H9 (cell line): ENCODE measurements at regions not wholly inside any gene's neighbourhood (a gene's known extent, or its start where the extent isn't known, plus 50 kb on each side); places are given as distances from the start of the nearest gene placed in this dataset.

Experiments used
- DNase-seq: peaks from one replicate; pipeline ENCODE4 v3.0.0-alpha.2; 2017
- H2AFZ ChIP-seq: one replicate; pipeline ENCODE4 v1.6.1; 2013; ENCODE audit warnings: mild to moderate bottlenecking, low read length, control low read depth, moderate library complexity
- H2AK5ac ChIP-seq: 2 replicates; pipeline ENCODE4 v1.6.1; 2013; ENCODE audit warnings: low read length, control low read depth, mixed read lengths; ENCODE audit not compliant: insufficient read length
- H2BK120ac ChIP-seq: one replicate; pipeline ENCODE4 v1.6.1; 2013; ENCODE audit warnings: low read depth, mild to moderate bottlenecking, low read length, control low read depth, inconsistent platforms; ENCODE audit not compliant: poor library complexity, severe bottlenecking
- H2BK12ac ChIP-seq: 2 replicates; pipeline ENCODE4 v1.6.1; 2013; ENCODE audit warnings: low read length, control low read depth, mixed read lengths, low read depth; ENCODE audit not compliant: insufficient read length
- H2BK15ac ChIP-seq: 2 replicates; pipeline ENCODE4 v1.6.1; 2013; ENCODE audit warnings: low read depth, low read length, control low read depth
- H2BK20ac ChIP-seq: one replicate; pipeline ENCODE4 v1.6.1; 2013; ENCODE audit warnings: low read depth, mild to moderate bottlenecking, low read length, control low read depth, inconsistent platforms; ENCODE audit not compliant: poor library complexity, severe bottlenecking
- H2BK5ac ChIP-seq: 2 replicates; pipeline ENCODE4 v1.6.1; 2013; ENCODE audit warnings: low read length, control low read depth, mixed read lengths; ENCODE audit not compliant: insufficient read length
- H3K14ac ChIP-seq: 2 replicates; pipeline ENCODE4 v1.6.1; 2013; ENCODE audit warnings: low read length, control low read depth; ENCODE audit not compliant: insufficient read depth
- H3K18ac ChIP-seq: 2 replicates; pipeline ENCODE4 v1.6.1; 2013; ENCODE audit warnings: low read depth, mild to moderate bottlenecking, mixed read lengths, low read length, control low read depth; ENCODE audit not compliant: insufficient read length
- H3K23ac ChIP-seq: 2 replicates; pipeline ENCODE4 v1.6.1; 2013; ENCODE audit warnings: low read length, control low read depth, mixed read lengths, low read depth; ENCODE audit not compliant: insufficient read length
- H3K23me2 ChIP-seq: 2 replicates; pipeline ENCODE4 v1.6.1; 2013; ENCODE audit warnings: low read depth, mild to moderate bottlenecking, mixed read lengths, low read length, control low read depth; ENCODE audit not compliant: insufficient read length, poor library complexity, severe bottlenecking
- H3K27ac ChIP-seq: 2 replicates; pipeline ENCODE4 v1.5.1; 2013; ENCODE audit warnings: low read length, control low read depth, mixed read lengths, low read depth; ENCODE audit not compliant: insufficient read length
- H3K27me3 ChIP-seq: 2 replicates; pipeline ENCODE4 v1.6.1; 2013; ENCODE audit warnings: low read length, control low read depth, inconsistent platforms; ENCODE audit not compliant: insufficient read depth
- H3K4ac ChIP-seq: 2 replicates; pipeline ENCODE4 v1.6.1; 2013; ENCODE audit warnings: low read depth, mild to moderate bottlenecking, control low read depth, inconsistent platforms, low read length, moderate library complexity
- H3K4me1 ChIP-seq: 2 replicates; pipeline ENCODE4 v1.6.1; 2013; ENCODE audit warnings: low read length, control low read depth, inconsistent platforms; ENCODE audit not compliant: insufficient read depth
- H3K4me2 ChIP-seq: 2 replicates; pipeline ENCODE4 v1.6.1; 2013; ENCODE audit warnings: low read length, control low read depth, mixed read lengths; ENCODE audit not compliant: insufficient read length, insufficient read depth
- H3K56ac ChIP-seq: 2 replicates; pipeline ENCODE4 v1.6.1; 2013; ENCODE audit warnings: low read depth, mild to moderate bottlenecking, mixed read lengths, low read length, control low read depth; ENCODE audit not compliant: insufficient read length
- H3K79me1 ChIP-seq: 2 replicates; pipeline ENCODE4 v1.6.1; 2013; ENCODE audit warnings: low read depth, mild to moderate bottlenecking, moderate library complexity, low read length, control low read depth, inconsistent platforms; ENCODE audit not compliant: insufficient read depth, poor library complexity, severe bottlenecking
- H3K79me2 ChIP-seq: 2 replicates; pipeline ENCODE4 v1.6.1; 2013; ENCODE audit warnings: low read length, control low read depth, inconsistent platforms; ENCODE audit not compliant: insufficient read depth
- H3K9ac ChIP-seq: 2 replicates; pipeline ENCODE4 v1.6.1; 2013; ENCODE audit warnings: low read length, control low read depth, mixed read lengths; ENCODE audit not compliant: insufficient read length; ENCODE audit errors: extremely low read depth
- H3K9me3 ChIP-seq: one replicate; pipeline ENCODE4 v1.6.1; 2013; ENCODE audit warnings: low read depth, low read length, inconsistent platforms; ENCODE audit not compliant: control insufficient read depth
- H3T11ph ChIP-seq: one replicate; pipeline ENCODE4 v1.6.1; 2013; ENCODE audit warnings: mild to moderate bottlenecking, low read length, control low read depth, inconsistent platforms
- H4K20me1 ChIP-seq: one replicate; pipeline ENCODE4 v1.6.1; 2013; ENCODE audit not compliant: control insufficient read depth, insufficient read length, insufficient read depth
- H4K5ac ChIP-seq: 2 replicates; pipeline ENCODE4 v1.6.1; 2013; ENCODE audit warnings: low read depth, mild to moderate bottlenecking, mixed read lengths, low read length, control low read depth; ENCODE audit not compliant: insufficient read length
- H4K8ac ChIP-seq: replicated peaks from 2 replicates; pipeline ENCODE4 v1.6.1; 2013; ENCODE audit warnings: low read length, control low read depth, mixed read lengths, low read depth; ENCODE audit not compliant: insufficient read length
- H4K91ac ChIP-seq: 2 replicates; pipeline ENCODE4 v1.6.1; 2013; ENCODE audit warnings: low read depth, mild to moderate bottlenecking, moderate library complexity, mixed read lengths, low read length, control low read depth; ENCODE audit not compliant: insufficient read length
- H3K27ac Mint-ChIP-seq, 3 experiments: 2 replicates in 2 of 3; 3 replicates in 1 of 3; pipeline ENCODE4 v1.8.0; 2020 to 2021; ENCODE audit warnings: mixed read lengths in 3 of 3, mild to moderate bottlenecking in 1 of 3, moderate library complexity in 1 of 3
- H3K27me3 Mint-ChIP-seq: 2 replicates; pipeline ENCODE4 v1.8.0; 2021; ENCODE audit warnings: low read depth, mild to moderate bottlenecking, moderate library complexity, mixed read lengths
- H3K36me3 Mint-ChIP-seq, 3 experiments: 2 replicates in 2 of 3; 3 replicates in 1 of 3; pipeline ENCODE4 v1.8.0; 2020 to 2021; ENCODE audit warnings: low read depth in 3 of 3, mixed read lengths in 3 of 3; ENCODE audit not compliant: insufficient read depth in 1 of 3
- H3K4me1 Mint-ChIP-seq, 2 experiments: 2 replicates each; pipeline ENCODE4 v1.8.0; 2020; ENCODE audit warnings: mixed read lengths in 2 of 2
- H3K4me3 Mint-ChIP-seq, 2 experiments: 2 replicates in 1 of 2; 3 replicates in 1 of 2; pipeline ENCODE4 v1.8.0; 2020 to 2021; ENCODE audit warnings: mild to moderate bottlenecking in 2 of 2, mixed read lengths in 2 of 2, moderate library complexity in 1 of 2
- H3K9me3 Mint-ChIP-seq, 2 experiments: 2 replicates in 1 of 2; 3 replicates in 1 of 2; pipeline ENCODE4 v1.8.0; 2020; ENCODE audit warnings: mild to moderate bottlenecking in 2 of 2, mixed read lengths in 2 of 2, moderate library complexity in 1 of 2
- CTCF ChIP-seq: fragments of 200-600 bp; sonication (generic); conservative IDR thresholded peaks from 3 replicates; pipeline ENCODE4 v1.8.0; 2021; ENCODE audit warnings: antibody characterized with exemption, mild to moderate bottlenecking

- H3K23ac ChIP-seq, result no peak overlapping the region
These were observed 790.4 kb downstream of the NCAM2 start for GRCh38 chr21:21788591-21788990.

More at GRCh38 chr21:21788591-21788990, 790.4 kb downstream of the NCAM2 start:
- H3K4me1 Mint-ChIP-seq, result no peaks in the 10 kb centered on the region
- H3K79me2 ChIP-seq, result no peaks in the 10 kb centered on the region
- no peak overlapping the region for H4K91ac ChIP-seq
- H2BK20ac ChIP-seq, result no peak overlapping the region
- H3K18ac ChIP-seq, result no peak overlapping the region
- H3K27me3 ChIP-seq, result no peaks in the 10 kb centered on the region
- no peak overlapping the region for H3K9ac ChIP-seq
- no peak overlapping the region for H2BK120ac ChIP-seq
- no peak overlapping the region for H3K14ac ChIP-seq
- no peak for DNase-seq
- no peak overlapping the region for H3K4me3 Mint-ChIP-seq
- H4K8ac ChIP-seq, result no peak overlapping the region
- no peak overlapping the region for H3K4me2 ChIP-seq
- no peaks in the 10 kb centered on the region for H3K79me1 ChIP-seq
- H2AFZ ChIP-seq, result no peak overlapping the region
- no peaks in the 10 kb centered on the region; a peak in 3 of 7 replicates for H3K36me3 Mint-ChIP-seq
- no peak for TF ChIP-seq CTCF
- no peak overlapping the region for H3T11ph ChIP-seq
- H3K23me2 ChIP-seq, result no peaks in the 10 kb centered on the region
- H3K9me3 ChIP-seq, result no peaks in the 10 kb centered on the region
- no peak overlapping the region for H2BK15ac ChIP-seq
- H3K4me1 ChIP-seq, result no peaks in the 10 kb centered on the region
- no peak overlapping the region for H3K27ac ChIP-seq
- H3K27me3 Mint-ChIP-seq, result no peaks in the 10 kb centered on the region
- H2BK12ac ChIP-seq, result no peak overlapping the region
- no peak overlapping the region for H2AK5ac ChIP-seq
- H4K5ac ChIP-seq, result no peak overlapping the region
- H4K20me1 ChIP-seq, result no peaks in the 10 kb centered on the region
- H2BK5ac ChIP-seq, result no peak overlapping the region
- H3K56ac ChIP-seq, result no peak overlapping the region
- no peaks in the 10 kb centered on the region for H3K9me3 Mint-ChIP-seq
- H3K27ac Mint-ChIP-seq, result no peak overlapping the region
- H3K4ac ChIP-seq, result no peak overlapping the region
